Epithelial cell of proximal tubule (primary cell): ENCODE measurements at regions not wholly inside any gene's neighbourhood (a gene's known extent, or its start where the extent isn't known, plus 50 kb on each side); places are given as distances from the start of the nearest gene placed in this dataset.

Experiments
- DNase-seq: peaks from one replicate; pipeline ENCODE4 v3.0.0-alpha.2; 2011; ENCODE audit warnings: low read depth
- H3K4me3 ChIP-seq: 2 replicates; pipeline ENCODE4 v1.5.1; 2011; ENCODE audit warnings: low read depth, mild to moderate bottlenecking, low read length
- CTCF ChIP-seq: conservative IDR thresholded peaks from 2 replicates; pipeline ENCODE4 v1.5.1; 2012; ENCODE audit warnings: low read depth, mild to moderate bottlenecking, low read length

GRCh38 chr5:120372899-120373298 is 91.2 kb upstream of the PRR16 start:
- DNase-seq: no peak
- TF ChIP-seq CTCF: no peak

GRCh38 chr5:120375248-120375647 is 88.9 kb upstream of the PRR16 start:
- H3K4me3 ChIP-seq: no peak overlapping the region
- DNase-seq: no peak
- TF ChIP-seq CTCF: no peak

More at GRCh38 chr5:120372899-120373298, 91.2 kb upstream of the PRR16 start:
- H3K4me3 ChIP-seq: no peak overlapping the region

GRCh38 chr5:120380644-120381043 is 83.5 kb upstream of the PRR16 start:
- TF ChIP-seq CTCF: no peak
- DNase-seq: no peak

GRCh38 chr5:120382833-120383232 is 81.3 kb upstream of the PRR16 start:
- no peak for TF ChIP-seq CTCF
- DNase-seq: no peak

More at GRCh38 chr5:120380644-120381043, 83.5 kb upstream of the PRR16 start:
- H3K4me3 ChIP-seq: no peak overlapping the region

GRCh38 chr5:120386981-120387380 is 77.1 kb upstream of the PRR16 start:
- H3K4me3 ChIP-seq: no peak overlapping the region
- TF ChIP-seq CTCF: no peak
- DNase-seq: no peak

More at GRCh38 chr5:120382833-120383232, 81.3 kb upstream of the PRR16 start:
- H3K4me3 ChIP-seq: no peak overlapping the region

GRCh38 chr5:120388016-120388781 is 75.9 kb upstream of the PRR16 start:
- DNase-seq: peak; percentile 22
- TF ChIP-seq CTCF: no peak
- no peak overlapping the region for H3K4me3 ChIP-seq

GRCh38 chr5:120394259-120394658 is 69.8 kb upstream of the PRR16 start:
- no peak for DNase-seq
- no peak overlapping the region for H3K4me3 ChIP-seq
- TF ChIP-seq CTCF: peak; percentile 43
